KMS-11 (cell line): ENCODE measurements at regions not wholly inside any gene's neighbourhood (a gene's known extent, or its start where the extent isn't known, plus 50 kb on each side); places are given as distances from the start of the nearest gene placed in this dataset.

ENCODE experiments used
- H2AFZ ChIP-seq: fragments of 200-600 bp; sonication (generic); 2 replicates; pipeline ENCODE4 v1.6.1; 2016; ENCODE audit warnings: antibody characterized with exemption, mixed run types, low read depth
- H3K27ac ChIP-seq: fragments of 200-600 bp; sonication (generic); 2 replicates; pipeline ENCODE4 v1.6.1; 2016; ENCODE audit warnings: mild to moderate bottlenecking, mixed run types
- H3K27me3 ChIP-seq: fragments of 200-600 bp; sonication (generic); 2 replicates; pipeline ENCODE4 v1.6.1; 2017; ENCODE audit warnings: mild to moderate bottlenecking, low read depth, mixed run types, moderate library complexity; ENCODE audit not compliant: insufficient read depth
- H3K36me3 ChIP-seq: fragments of 200-600 bp; sonication (generic); 2 replicates; pipeline ENCODE4 v1.6.1; 2017; ENCODE audit warnings: mild to moderate bottlenecking, mixed run types; ENCODE audit not compliant: insufficient read depth
- H3K4me1 ChIP-seq: fragments of 200-600 bp; sonication (generic); 2 replicates; pipeline ENCODE4 v1.6.1; 2016; ENCODE audit warnings: mild to moderate bottlenecking, low read depth, mixed run types; ENCODE audit not compliant: poor library complexity, severe bottlenecking
- H3K4me2 ChIP-seq: fragments of 200-600 bp; sonication (generic); 2 replicates; pipeline ENCODE4 v1.7.0; 2016; ENCODE audit warnings: mild to moderate bottlenecking, mixed run types
- H3K4me3 ChIP-seq: fragments of 200-600 bp; sonication (generic); IDR thresholded peaks from 2 replicates; pipeline ENCODE4 v1.6.1; 2017; ENCODE audit warnings: low read depth, low read length, mixed read lengths; ENCODE audit not compliant: insufficient read depth
- H3K79me2 ChIP-seq: fragments of 200-600 bp; sonication (generic); 2 replicates; pipeline ENCODE4 v1.6.1; 2016; ENCODE audit warnings: low read depth, mixed run types; ENCODE audit not compliant: insufficient read depth
- H3K9ac ChIP-seq: fragments of 200-600 bp; sonication (generic); 2 replicates; pipeline ENCODE4 v1.6.1; 2016; ENCODE audit warnings: mild to moderate bottlenecking, mixed run types
- H4K20me1 ChIP-seq: fragments of 200-600 bp; sonication (generic); 2 replicates; pipeline ENCODE4 v1.6.1; 2016; ENCODE audit warnings: mild to moderate bottlenecking, mixed run types; ENCODE audit not compliant: insufficient read depth
- TF ChIP-seq, protein P1 (sequence below): fragments of 200-600 bp; sonication (generic); conservative IDR thresholded peaks from 2 replicates; pipeline ENCODE4 v1.6.1; 2017; ENCODE audit warnings: low read depth, mild to moderate bottlenecking, antibody characterized with exemption, low read length, moderate library complexity, mixed read lengths

DNA sequence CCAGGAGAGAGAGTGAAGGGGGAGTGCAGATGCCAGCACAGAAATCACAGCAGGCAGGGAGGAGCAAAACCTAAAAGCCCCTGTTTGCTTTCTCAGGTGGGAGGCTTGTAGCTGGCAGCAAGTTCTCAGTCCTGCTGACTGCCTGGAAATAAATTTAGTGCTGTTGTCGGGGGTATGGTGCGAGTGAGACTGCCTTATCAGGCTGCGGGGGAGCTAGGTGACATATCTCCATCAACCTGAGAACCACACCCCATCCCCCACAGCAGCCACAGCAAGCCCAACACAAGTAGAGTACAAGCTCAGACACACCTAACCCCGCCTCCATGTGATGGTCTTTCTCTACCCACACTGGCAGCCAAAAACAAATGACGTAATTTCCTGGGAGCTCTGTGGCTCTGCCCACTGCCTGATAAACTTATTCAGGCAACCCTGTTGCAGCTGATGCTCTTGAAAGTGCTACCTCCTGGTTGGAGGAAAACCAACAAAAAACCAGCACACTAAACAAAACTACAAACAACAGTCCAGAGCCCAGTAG is 953.4 kb upstream of the NDST4 start:
- no peaks in the 10 kb centered on the region for H3K27me3 ChIP-seq
- no peaks in the 10 kb centered on the region for H3K4me1 ChIP-seq
- no peak overlapping the region for H3K4me2 ChIP-seq
- no peak overlapping the region for H3K4me3 ChIP-seq
- H2AFZ ChIP-seq: no peak overlapping the region
- TF ChIP-seq, protein P1, sequence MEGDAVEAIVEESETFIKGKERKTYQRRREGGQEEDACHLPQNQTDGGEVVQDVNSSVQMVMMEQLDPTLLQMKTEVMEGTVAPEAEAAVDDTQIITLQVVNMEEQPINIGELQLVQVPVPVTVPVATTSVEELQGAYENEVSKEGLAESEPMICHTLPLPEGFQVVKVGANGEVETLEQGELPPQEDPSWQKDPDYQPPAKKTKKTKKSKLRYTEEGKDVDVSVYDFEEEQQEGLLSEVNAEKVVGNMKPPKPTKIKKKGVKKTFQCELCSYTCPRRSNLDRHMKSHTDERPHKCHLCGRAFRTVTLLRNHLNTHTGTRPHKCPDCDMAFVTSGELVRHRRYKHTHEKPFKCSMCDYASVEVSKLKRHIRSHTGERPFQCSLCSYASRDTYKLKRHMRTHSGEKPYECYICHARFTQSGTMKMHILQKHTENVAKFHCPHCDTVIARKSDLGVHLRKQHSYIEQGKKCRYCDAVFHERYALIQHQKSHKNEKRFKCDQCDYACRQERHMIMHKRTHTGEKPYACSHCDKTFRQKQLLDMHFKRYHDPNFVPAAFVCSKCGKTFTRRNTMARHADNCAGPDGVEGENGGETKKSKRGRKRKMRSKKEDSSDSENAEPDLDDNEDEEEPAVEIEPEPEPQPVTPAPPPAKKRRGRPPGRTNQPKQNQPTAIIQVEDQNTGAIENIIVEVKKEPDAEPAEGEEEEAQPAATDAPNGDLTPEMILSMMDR: no peak
- H3K79me2 ChIP-seq: no peaks in the 10 kb centered on the region
- no peaks in the 10 kb centered on the region for H4K20me1 ChIP-seq
- H3K27ac ChIP-seq: no peak overlapping the region
- H3K9ac ChIP-seq: no peak overlapping the region
- H3K36me3 ChIP-seq: no peaks in the 10 kb centered on the region

DNA sequence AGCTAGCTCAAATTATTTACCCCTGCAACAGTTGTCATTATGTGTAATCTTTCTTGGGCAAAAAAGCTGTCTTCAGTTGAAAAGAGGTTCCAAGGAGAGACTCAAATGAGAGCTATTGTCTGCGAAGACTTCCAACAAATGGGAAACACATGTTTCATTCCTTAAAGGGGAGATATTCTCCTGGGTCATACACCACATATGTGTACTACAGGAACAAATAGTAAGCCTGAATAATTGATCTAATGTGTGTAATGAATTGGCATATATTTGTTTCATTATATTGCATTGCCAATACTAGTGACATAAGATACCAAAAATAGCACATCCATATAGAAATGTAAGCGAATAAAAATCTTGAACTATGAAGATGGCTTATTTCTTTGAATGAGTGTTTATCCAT is 950.9 kb upstream of the NDST4 start:
- H3K27ac ChIP-seq: no peak overlapping the region
- TF ChIP-seq, protein P1: no peak
- no peak overlapping the region for H3K4me3 ChIP-seq

DNA sequence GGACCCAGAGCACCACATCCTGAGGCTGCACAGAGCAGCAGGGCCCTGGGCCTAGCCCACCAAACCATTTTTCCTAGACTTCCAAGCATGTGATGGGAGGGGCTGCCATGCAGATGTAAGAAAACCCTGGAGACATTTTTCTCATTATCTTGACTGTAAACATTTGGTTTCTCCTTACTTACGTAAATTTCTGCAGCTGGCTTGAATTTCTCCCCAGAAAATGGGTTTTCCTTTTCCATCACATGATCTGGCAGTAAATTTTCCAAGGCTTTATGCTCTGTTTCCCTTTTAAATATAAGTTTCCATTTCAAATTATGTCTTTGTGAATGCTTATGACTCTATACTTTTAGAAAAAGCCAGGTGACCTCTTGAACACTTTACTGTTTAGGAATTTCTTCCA is 945.9 kb upstream of the NDST4 start:
- Histone ChIP-seq H3K36me3 (no peaks in the 10 kb centered on the region), H3K27me3 (no peaks in the 10 kb centered on the region), H3K4me3 (no peak overlapping the region), H4K20me1 (no peaks in the 10 kb centered on the region), H3K4me1 (no peaks in the 10 kb centered on the region), H3K4me2 (no peak overlapping the region), H3K79me2 (no peaks in the 10 kb centered on the region), H3K27ac (no peak overlapping the region), H3K9ac (no peak overlapping the region), H2AFZ (no peak overlapping the region)
- TF ChIP-seq, protein P1: no peak

More for the DNA sequence above, 950.9 kb upstream of the NDST4 start:
- Histone ChIP-seq H2AFZ (no peak overlapping the region), H4K20me1 (no peaks in the 10 kb centered on the region), H3K36me3 (no peaks in the 10 kb centered on the region), H3K4me1 (no peaks in the 10 kb centered on the region), H3K27me3 (no peaks in the 10 kb centered on the region), H3K9ac (no peak overlapping the region), H3K4me2 (no peak overlapping the region), H3K79me2 (no peaks in the 10 kb centered on the region)

DNA sequence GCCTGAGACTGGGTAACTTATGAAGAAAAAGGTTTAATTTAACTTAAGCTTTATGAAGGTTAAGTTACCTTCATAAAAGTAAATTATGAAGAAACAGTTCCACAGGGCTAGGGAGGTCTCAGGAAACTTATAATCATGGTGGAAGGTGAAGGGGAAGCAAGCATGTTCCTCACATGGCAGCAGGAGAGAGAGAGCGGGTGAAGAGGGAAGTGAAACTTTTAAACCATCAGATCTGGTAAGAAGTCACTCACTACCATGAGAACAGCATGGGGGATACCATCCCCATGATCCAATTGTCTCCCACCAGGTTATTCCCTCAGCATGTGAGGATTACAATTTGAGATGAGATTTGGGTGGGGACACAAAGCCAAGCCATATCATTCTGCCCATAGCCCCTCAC is 944.7 kb upstream of the NDST4 start:
- TF ChIP-seq, protein P1: no peak
- no peak overlapping the region for H3K9ac ChIP-seq
- no peak overlapping the region for H2AFZ ChIP-seq
- H3K36me3 ChIP-seq: no peaks in the 10 kb centered on the region
- no peaks in the 10 kb centered on the region for H3K4me1 ChIP-seq
- H3K4me2 ChIP-seq: no peak overlapping the region
- no peaks in the 10 kb centered on the region for H4K20me1 ChIP-seq
- H3K27me3 ChIP-seq: no peaks in the 10 kb centered on the region
- no peak overlapping the region for H3K4me3 ChIP-seq
- no peaks in the 10 kb centered on the region for H3K79me2 ChIP-seq
- H3K27ac ChIP-seq: no peak overlapping the region
